HuH-7.5 (cell line): ENCODE measurements at regions not wholly inside any gene's neighbourhood (a gene's known extent, or its start where the extent isn't known, plus 50 kb on each side); places are given as distances from the start of the nearest gene placed in this dataset.
"Not testable (repeated sequence)": the region's sequence is repeated elsewhere in the genome, so short reads cannot be mapped to it uniquely, and the experiment has no call there.

ENCODE experiments used
- DNase-seq: peaks from one replicate; pipeline ENCODE4 v3.0.0; 2011; ENCODE audit warnings: low spot score

GRCh38 chr13:22967669-22968068 is 213.1 kb upstream of the SGCG start:
- no peak for DNase-seq

- no peak for DNase-seq
Observed at GRCh38 chr13:22979952-22980351, 200.8 kb upstream of the SGCG start.

- DNase-seq = no peak
Observed at GRCh38 chr13:22980936-22981335, 199.8 kb upstream of the SGCG start.

- no peak for DNase-seq
Observed at GRCh38 chr13:22993148-22993547, 187.6 kb upstream of the SGCG start.

GRCh38 chr13:23003446-23003845 is 177.3 kb upstream of the SGCG start:
- DNase-seq = no peak

GRCh38 chr13:23007426-23007825 is 173.4 kb upstream of the SGCG start:
- DNase-seq = no peak

GRCh38 chr13:23018143-23018542 is 162.6 kb upstream of the SGCG start:
- no peak for DNase-seq

GRCh38 chr13:23020246-23020843 is 160.4 kb upstream of the SGCG start:
- peak; percentile 12 for DNase-seq

- DNase-seq = no peak
Observed at GRCh38 chr13:23021906-23022305, 158.9 kb upstream of the SGCG start.

- no peak for DNase-seq
Observed at GRCh38 chr13:23022704-23023103, 158.1 kb upstream of the SGCG start.

- DNase-seq = no peak
Observed at GRCh38 chr13:23025864-23026608, 154.7 kb upstream of the SGCG start.

- DNase-seq = no peak
Observed at GRCh38 chr13:23039266-23039935, 141.4 kb upstream of the SGCG start.

GRCh38 chr13:23042181-23042580 is 138.6 kb upstream of the SGCG start:
- DNase-seq = no peak

- no peak for DNase-seq
Observed at GRCh38 chr13:23044906-23045305, 135.9 kb upstream of the SGCG start.

GRCh38 chr13:23050126-23050525 is 130.7 kb upstream of the SGCG start:
- DNase-seq = no peak

GRCh38 chr13:23053711-23054110 is 127.1 kb upstream of the SGCG start:
- DNase-seq = not testable (repeated sequence)

GRCh38 chr13:23059173-23059572 is 121.6 kb upstream of the SGCG start:
- no peak for DNase-seq

- no peak for DNase-seq
Observed at GRCh38 chr13:23060959-23061358, 119.8 kb upstream of the SGCG start.

- no peak for DNase-seq
Observed at GRCh38 chr13:23067129-23067528, 113.7 kb upstream of the SGCG start.

- no peak for DNase-seq
Observed at GRCh38 chr13:23069566-23069965, 111.2 kb upstream of the SGCG start.

GRCh38 chr13:23074075-23074828 is 106.5 kb upstream of the SGCG start:
- DNase-seq = no peak

- no peak for DNase-seq
Observed at GRCh38 chr13:23081220-23081619, 99.6 kb upstream of the SGCG start.

GRCh38 chr13:23081901-23082300 is 98.9 kb upstream of the SGCG start:
- no peak for DNase-seq
